Retinal pigment epithelial cell (primary cell): ENCODE measurements at regions not wholly inside any gene's neighbourhood (a gene's known extent, or its start where the extent isn't known, plus 50 kb on each side); places are given as distances from the start of the nearest gene placed in this dataset.

ENCODE experiments used
- DNase-seq: peaks from one replicate; pipeline ENCODE4 v3.0.0-alpha.2; 2010; ENCODE audit warnings: low read depth
- H3K4me3 ChIP-seq: 2 replicates; pipeline ENCODE4 v1.5.1; 2011; ENCODE audit warnings: mild to moderate bottlenecking, low read length, control low read depth, moderate library complexity
- TF ChIP-seq, protein P1 (sequence below): conservative IDR thresholded peaks from 2 replicates; pipeline ENCODE4 v1.5.1; 2011; ENCODE audit warnings: low read depth, low read length, control low read depth, inconsistent platforms

DNA sequence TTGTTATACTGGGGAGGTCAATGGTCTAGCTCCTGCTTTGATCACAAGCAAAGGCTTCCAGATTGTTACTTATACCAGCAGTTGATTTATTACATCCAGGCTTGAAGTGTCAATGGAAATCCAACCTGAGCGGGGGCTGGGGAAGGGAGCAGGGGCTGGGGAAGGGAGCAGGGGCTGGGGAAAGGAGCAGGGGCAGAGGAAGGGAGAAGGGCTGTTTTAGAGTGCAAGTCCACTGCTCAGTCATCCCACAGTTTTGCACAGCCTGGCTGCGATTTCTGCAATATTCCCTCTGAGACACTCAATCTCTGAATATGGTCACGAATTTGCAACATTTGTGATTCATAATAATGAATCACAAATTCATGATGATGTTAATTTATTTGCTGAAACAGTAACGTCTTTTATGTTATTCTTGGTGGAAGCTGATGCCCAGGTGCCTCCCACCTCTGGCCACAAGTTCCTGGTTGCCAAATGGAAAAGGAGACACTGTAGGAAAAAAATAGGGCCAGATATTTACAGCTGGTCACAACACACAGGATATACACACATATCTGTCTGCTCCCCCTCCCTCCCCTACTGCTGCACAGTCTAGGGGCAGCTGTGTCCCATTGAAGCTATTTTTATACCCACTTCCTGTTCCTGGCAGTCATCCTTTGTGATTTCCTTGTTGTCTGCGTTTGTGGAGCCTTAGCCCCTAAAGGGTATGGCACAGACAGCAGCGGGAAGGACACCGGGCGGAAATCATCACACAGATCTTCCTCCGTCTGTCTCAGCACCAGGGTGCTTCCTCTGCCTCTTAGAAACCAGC lies 325.1 kb downstream of the GADD45G start:
- H3K4me3 ChIP-seq, result no peak overlapping the region
- TF ChIP-seq, protein P1, sequence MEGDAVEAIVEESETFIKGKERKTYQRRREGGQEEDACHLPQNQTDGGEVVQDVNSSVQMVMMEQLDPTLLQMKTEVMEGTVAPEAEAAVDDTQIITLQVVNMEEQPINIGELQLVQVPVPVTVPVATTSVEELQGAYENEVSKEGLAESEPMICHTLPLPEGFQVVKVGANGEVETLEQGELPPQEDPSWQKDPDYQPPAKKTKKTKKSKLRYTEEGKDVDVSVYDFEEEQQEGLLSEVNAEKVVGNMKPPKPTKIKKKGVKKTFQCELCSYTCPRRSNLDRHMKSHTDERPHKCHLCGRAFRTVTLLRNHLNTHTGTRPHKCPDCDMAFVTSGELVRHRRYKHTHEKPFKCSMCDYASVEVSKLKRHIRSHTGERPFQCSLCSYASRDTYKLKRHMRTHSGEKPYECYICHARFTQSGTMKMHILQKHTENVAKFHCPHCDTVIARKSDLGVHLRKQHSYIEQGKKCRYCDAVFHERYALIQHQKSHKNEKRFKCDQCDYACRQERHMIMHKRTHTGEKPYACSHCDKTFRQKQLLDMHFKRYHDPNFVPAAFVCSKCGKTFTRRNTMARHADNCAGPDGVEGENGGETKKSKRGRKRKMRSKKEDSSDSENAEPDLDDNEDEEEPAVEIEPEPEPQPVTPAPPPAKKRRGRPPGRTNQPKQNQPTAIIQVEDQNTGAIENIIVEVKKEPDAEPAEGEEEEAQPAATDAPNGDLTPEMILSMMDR, result no peak
- no peak for DNase-seq

DNA sequence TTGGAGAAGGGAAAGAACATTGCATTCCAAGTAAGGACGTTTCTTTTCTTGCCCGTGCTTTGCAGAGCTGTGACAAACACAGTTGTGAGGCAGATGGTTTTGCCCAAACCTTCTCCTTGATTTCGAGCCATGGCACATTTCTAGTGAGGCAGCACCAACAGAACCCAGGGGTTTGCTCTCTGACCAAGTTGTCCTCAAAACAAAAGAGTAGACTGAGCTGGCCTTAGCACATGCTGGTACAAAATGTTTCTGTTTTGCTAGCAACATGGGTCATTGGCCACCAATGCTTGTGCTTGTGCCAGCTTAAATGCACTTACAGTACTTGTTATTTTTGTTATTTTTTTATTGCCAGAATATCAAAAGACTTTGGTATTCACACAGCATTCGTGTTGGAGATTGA lies 328.8 kb downstream of the GADD45G start:
- no peak for DNase-seq
- TF ChIP-seq, protein P1, result no peak
- no peak overlapping the region for H3K4me3 ChIP-seq

DNA sequence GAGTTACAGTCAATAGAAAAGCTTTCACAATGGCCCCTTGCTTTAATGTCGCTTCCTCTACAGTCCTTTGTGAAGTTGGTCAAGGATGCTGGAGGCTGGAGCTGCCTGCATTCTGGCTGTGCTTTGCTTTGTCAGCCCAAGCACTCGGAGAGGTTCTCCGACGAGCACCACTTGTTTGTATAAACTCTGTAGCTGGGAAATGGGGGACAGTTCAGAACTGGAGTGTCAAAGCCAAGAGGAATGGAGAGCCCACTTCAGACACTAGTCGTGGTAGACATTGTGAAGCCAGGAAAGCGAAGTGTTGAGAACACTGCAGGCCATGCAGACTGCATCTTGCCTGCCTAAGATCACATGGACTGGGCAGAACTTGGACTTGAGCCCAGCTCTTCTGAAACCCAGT lies 330.3 kb downstream of the GADD45G start:
- no peak for DNase-seq
- TF ChIP-seq, protein P1, result no peak
- H3K4me3 ChIP-seq, result no peak overlapping the region

DNA sequence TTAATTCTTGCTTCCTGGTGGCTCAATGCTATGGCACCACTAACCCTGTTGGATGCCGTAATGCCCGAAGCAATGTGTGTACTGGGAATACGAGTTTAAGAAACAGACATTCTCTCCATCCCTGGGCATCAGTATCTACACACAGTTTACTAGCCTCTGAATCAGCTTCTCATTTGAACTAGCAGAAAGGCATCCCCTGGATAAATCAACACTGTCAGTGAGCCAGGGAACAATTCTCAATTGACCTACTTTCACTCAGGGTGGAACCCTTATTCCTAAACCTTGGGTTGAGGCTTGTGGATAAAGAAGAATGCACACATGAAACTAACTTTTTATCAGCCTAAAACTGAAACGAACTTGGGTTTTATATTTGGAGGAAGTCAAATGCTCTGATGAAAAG lies 331.0 kb downstream of the GADD45G start:
- TF ChIP-seq, protein P1, result no peak
- H3K4me3 ChIP-seq, result no peak overlapping the region
- no peak for DNase-seq

DNA sequence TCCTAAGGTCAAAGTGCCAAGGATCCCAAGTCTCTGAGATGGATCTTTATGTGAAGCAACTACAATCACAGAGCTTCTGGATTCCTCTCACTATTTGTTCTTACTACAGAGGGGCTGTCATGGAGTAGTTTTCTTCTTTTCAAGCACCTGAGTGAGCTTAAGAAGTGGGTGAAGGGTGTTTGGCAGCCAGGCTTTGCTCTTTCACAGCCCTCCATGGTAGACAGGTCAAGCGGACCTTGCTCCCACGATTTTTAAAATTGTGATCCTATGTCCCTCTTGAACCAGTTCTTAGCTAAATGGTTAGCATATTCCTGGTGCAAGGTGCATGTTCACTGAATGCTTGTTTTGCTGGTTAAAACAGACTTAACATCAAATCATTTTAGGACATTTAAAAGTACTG lies 332.2 kb downstream of the GADD45G start:
- TF ChIP-seq, protein P1, result no peak
- no peak overlapping the region for H3K4me3 ChIP-seq
- no peak for DNase-seq

DNA sequence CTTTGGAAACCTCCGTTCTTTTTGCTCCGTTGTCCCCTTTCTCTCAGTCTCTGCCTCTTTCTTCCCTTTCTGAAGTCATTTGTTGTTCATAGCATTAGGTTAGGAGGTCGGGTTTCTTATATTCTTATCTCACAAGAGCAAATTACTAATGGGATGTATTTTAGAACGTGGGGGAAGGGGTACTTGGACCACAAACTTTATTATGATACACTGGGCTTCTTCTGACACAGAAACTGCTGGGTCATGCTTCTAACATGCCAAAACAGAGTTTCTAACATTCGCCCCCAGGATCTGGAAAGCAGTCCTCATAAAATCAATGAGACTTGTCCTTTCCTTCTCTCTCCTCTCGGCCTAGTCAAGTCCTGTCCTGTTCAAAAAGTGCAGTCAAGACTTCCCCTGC lies 334.4 kb downstream of the GADD45G start:
- TF ChIP-seq, protein P1, result no peak

DNA sequence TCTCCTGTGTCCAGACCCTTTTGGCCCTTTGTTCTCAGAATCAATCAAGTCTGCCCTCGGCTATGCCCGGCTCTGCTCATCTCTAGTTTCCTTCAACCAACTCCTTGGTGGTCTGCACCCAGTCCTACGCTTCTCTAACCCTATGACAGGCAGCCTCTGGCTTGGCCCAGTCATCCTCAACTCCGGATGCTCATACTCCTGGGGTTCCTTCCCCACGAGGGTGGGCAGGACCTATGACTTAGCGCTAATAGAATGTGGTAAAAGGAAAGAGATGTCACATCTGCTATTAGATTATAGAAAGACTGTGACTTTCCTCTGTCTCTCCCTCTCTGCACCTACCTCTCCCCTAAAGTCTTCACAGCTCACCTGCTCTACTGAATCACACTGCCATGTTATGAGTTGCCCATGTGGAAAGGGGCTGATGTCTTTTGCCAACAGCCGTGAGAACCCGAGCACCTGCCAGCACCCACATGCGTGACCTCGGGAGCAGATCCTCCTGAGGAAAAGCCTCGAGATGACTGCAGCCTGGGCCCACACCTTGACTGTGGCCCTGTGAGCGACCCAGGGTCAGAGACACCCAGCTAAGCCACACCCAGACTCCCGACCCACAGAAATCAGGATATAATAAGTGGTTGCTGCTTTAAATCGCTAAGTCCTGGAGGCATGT lies 334.9 kb downstream of the GADD45G start:
- TF ChIP-seq, protein P1, result no peak
- no peak for DNase-seq
- H3K4me3 ChIP-seq, result no peak overlapping the region

More for the DNA sequence above, 334.4 kb downstream of the GADD45G start:
- no peak for DNase-seq
- no peak overlapping the region for H3K4me3 ChIP-seq
